ENCODE measurements at regions not wholly inside any gene's neighbourhood (a gene's known extent, or its start where the extent isn't known, plus 50 kb on each side); places are given as distances from the start of the nearest gene placed in this dataset.
A peak's percentile ranks its signal among the peaks of the same experiment; 100 is the strongest.

DNA sequence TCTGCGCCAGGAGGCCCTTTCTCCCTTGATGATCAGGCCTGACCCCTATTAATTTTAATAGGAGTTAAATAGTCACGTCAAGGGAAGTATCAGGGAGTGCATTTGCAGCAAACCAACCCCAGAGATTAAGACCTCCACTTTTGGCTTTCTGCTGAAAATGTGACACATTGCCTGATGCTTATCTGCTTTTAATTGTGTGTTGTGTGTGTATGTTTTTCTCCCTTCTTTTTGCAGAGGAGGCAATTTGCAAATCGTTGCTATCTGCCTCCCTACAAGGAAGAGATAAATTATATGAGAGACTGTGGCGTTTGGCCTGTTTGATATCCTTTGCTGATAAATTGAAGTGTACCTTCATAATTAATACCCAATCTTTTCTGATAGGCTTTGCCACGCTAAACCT, 822.9 kb downstream of the VRK1 start:
- no peak for DNase-seq

- no peak for DNase-seq
These were observed 827.8 kb downstream of the VRK1 start for GRCh38 chr14:97624985-97625384.

- DNase-seq = peak; percentile 18
These were observed 828.3 kb downstream of the VRK1 start for GRCh38 chr14:97625477-97625876.

DNA sequence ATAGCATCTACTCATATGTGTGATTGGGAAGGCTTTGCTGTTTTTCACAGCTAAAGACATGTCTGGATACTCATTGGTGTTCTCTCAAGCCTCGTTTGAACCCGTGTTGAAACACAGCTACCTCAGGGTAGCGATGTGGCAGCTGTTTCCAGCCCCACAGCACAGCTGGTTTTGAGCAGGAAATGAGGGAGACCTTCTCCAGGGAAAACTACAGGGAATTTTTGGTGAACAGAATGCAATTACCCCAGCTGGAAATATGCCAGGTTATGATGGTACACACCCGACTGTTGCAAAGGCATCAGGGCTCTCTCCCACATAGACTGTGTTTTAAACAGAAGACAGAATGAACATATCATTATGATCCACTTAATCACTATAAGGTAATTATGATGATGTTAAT, 828.9 kb downstream of the VRK1 start:
- peak; percentile 22 for DNase-seq

DNA sequence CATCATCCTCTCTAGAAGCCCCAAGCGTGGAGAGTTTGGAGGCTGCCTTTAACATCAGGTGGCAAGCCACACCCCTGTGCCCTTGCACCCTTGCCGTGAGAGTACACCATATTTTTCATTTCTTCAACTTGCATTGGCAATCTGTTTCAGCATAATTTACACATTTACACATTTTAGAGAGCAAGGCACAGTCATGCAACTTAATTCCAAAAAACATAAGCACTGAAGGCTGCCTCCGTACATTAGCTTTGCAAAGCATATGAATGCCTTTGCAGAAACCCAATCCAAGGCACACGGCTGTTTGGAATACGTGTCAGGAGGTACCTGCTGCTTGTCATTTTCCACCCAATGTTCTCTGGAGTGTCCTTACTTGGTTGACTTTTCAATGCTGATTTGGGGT, 833.1 kb downstream of the VRK1 start:
- no peak for DNase-seq

- DNase-seq = no peak
These were observed 836.1 kb downstream of the VRK1 start for GRCh38 chr14:97633131-97633738.

GRCh38 chr14:97634751-97635150, 837.6 kb downstream of the VRK1 start:
- peak; percentile 37 for DNase-seq

DNA sequence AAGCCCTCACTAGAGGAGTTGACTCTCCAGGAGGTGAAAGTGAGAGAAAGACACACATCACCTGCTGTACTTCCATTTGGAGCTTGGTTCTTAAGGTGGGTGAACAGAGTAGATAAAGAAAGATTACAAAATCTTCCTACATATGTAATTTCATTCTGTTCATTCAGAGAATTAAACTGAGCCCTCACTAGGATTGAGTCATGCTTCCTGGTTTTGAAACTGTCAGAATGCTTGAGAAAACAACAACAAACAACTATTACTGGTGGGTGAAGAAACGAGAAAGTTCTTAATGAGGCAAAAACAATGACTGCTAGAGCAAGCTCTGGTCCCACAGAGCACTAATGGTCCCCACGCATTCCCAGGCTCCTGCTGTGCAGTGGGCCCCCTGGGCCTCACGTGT, 841.7 kb downstream of the VRK1 start:
- DNase-seq = no peak

GRCh38 chr14:97640031-97640430, 842.8 kb downstream of the VRK1 start:
- no peak for DNase-seq

GRCh38 chr14:97641827-97642226, 844.6 kb downstream of the VRK1 start:
- no peak for DNase-seq

GRCh38 chr14:97642631-97643030, 845.4 kb downstream of the VRK1 start:
- DNase-seq = no peak

DNA sequence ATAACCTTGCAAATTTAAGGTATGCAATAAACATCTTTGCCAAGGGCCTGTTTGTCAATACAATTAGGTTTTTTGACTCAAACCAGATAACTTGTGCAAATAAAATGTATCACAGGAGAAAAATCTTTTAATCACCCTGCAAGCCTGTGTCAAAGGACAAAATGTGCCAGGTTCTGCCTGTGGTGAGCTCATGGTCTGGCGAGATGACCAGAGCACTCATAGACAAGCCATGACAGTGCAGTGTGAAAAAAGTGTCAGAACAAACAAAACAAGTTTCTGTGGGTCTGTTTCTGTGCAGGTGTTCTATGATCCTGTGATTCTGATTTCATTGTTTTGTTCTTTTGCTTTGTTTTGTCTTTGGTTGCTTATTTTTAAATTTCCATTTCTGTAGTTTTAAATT, 847.2 kb downstream of the VRK1 start:
- DNase-seq = no peak

DNA sequence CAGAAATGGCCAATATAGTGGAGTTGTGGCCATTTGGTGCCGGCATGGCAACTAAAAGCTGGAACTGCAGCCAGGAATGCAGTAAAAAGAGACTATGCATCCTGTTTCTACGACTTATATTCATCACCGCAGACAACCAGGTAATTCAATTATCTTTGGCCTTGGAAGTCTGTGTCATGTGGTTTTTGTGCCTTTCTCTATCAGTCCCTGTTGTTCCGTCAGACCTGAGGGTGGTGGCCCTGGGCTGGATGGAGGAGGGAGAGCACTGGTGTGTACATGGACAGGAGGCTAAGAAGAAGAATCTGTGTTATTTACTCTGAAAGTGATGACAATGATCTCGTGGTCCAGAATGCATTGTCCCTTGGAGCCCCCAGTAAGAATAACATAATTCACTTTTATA, 852.6 kb downstream of the VRK1 start:
- DNase-seq = no peak

DNA sequence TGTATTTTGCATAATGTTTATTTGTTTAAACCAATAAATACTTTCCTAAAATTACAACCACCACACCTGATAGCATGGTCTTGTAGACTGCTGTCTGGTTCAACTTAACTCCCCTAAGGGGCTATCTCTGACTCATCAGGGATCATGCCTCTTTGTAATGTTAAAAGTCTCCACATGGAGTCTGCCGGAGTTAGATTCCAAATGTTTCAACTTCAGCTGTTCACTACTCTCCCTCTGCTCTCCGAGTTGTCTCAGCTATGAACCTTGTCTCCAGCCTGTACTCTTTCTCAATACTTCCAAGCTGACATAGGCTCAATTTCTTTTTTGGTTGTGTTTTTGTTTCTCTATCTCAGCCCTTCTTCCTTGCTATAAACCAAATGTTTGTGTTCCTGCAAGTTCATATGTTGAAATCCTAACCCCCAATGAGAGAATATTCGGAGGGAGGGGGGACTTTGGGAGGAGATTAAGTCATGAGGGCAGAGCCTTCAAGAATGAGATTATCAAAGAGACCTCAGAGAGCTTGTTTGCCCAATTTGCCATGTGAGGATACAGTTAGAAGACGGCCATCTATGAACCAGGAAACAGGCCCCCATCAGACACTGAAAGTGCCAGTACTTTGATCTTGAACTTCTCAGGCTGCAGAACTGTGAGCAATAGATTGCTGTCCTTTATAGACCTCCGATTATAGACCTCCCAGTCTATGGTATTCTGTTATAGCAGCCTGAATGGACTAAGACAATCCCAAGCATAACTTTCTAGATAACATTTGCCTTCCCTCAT, 858.2 kb downstream of the VRK1 start:
- no peak for DNase-seq

GRCh38 chr14:97657609-97658008, 860.4 kb downstream of the VRK1 start:
- DNase-seq = no peak

DNA sequence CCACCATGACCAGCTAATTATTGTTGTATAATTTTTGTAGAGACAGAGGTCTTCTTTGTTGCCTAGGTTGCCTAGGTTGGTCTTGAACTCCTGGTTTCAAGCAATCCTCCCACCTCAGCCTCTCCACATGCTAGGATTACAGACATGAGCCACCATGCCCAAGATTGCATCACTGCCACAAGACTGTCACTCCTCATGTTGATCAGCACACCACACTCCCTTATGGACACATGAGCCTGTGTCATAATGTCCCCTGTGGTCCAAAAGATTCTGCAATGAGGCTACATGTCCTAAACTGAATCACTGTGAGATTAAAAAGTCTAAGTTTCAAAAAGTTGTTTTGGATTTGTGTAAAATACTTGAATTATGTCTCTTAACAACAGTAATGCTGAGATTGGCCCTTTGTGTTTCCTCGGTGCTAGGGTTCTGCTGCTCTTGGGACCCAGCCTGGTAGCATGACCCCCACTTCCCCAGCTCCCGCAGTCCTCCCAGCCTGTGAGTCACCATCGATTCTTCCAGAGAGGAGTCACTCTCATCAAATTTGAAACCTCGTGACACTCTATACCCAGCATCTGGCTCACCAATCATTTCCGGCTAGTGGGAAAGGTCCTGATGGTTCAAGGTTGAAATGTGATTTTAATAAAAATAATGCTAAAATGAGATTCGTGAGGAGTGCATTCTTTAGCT, 890.9 kb downstream of the VRK1 start:
- DNase-seq = no peak

GRCh38 chr14:97688631-97689336, 891.6 kb downstream of the VRK1 start:
- no peak for DNase-seq

DNA sequence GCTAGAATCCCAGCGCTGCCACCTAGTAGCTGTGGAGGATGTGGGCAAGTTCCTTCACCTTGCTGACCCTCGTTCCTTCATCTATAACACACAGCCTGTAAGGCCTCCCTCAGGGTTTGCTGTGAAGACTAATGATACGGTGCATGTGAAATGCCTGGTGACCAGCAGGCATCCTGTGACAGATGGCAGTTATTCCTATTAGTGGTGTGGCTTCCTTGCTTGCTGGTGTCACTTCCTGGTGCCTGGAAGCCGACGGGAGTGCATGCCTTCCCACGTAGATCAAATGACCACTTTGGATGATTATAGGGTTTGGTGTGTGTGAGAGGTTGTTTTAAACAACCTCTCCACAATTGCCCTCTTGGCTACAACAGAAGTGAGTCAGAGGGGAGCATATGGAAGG, 894.9 kb downstream of the VRK1 start:
- DNase-seq = peak; percentile 52

DNA sequence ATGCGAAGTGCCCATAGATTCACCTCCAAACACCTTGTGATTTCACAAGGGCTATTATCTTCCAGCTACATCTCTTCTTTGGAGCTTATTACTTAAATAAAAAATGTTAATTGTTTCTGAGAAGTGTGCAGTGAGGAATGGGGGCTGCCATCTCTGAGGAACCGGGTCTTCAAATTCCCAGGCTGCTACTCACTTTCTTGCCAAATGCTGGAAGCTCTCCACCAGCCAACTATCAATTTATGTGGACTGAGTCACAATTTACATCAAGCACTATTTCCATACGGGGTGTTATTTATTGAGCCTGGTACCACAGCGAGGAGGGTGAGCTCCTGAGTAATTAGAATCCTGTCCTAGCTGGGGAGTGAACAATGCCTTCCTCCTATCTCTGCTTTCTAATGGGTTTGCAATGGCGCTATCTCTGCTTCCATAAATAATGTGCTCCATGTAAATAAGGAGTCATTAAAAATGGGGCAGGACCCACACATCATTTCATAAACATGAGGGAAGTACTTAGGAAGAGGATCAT, 898.3 kb downstream of the VRK1 start:
- DNase-seq = peak; percentile 55

DNA sequence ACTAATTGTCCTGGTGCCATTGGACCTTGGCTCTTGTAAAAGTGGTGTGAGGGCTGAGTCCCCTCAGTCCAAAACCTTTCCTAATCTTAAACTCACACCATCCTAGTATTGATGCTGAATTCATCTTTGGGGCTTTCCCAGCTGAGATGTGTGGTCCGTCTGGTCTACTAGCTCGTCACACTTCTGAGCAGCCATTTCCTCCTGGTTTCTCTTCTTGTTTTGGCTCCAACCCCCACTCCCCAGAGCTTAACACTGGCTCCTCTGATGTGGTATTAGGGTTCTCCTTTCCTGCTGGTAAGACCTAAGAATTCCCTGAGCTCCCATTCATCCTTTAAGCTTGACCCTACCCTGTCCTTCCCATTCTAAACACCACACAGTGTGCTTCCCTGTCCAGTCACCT, 900.6 kb downstream of the VRK1 start:
- DNase-seq = no peak

DNA sequence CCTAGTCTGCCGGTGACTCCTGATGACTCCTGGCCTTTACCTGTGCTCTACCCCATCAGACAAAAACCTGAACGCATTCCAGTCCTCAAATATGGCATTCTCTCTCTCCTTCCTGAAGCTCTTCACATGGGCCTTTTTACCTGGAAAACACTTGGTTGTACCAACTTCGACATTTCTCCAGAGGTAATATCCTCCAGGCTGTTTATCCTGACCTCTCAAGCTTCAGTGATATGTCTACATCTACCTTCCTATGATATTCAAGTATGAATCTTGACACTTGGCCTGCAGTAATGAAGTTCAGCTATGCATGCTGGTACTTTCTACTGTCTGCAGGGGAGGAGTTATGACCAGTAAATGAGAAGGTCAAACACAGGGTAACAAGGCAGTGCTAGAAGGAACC, 901.8 kb downstream of the VRK1 start:
- DNase-seq = no peak

GRCh38 chr14:97703006-97703760, 906.0 kb downstream of the VRK1 start:
- no peak for DNase-seq
